ENCODE measurements at regions not wholly inside any gene's neighbourhood (a gene's known extent, or its start where the extent isn't known, plus 50 kb on each side); places are given as distances from the start of the nearest gene placed in this dataset.
"Not testable (repeated sequence)": the region's sequence is repeated elsewhere in the genome, so short reads cannot be mapped to it uniquely, and the experiment has no call there.

- DNase-seq (ENCODE audit: low spot score), result no peak
Observed at GRCh38 chr3:74054566-74054965, 429.8 kb upstream of the PDZRN3 start.

DNA sequence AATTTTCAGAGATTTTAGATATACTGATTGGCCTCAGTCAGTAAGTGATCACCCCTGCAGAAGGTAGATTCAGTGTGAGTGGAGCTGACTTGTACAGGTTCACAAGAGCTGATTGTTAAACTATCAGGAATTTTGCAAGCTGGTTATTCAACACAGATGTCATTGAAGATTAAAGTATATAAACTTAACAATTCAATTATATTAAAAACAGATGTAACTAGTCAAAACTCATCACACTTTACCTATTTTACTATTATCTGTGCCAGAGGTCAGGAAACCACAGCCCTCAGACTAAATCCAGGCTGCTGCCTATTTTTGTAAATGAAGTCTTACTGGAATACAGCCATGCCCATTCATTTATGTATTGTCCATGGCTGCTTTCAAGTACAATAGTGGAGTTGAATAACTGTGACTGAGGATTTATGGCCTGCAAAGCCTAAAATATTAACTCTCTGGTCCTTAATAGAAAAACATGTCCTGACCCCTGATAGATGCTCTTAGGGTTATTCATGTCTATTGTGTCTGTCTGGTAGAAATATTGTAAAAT is 429.3 kb upstream of the PDZRN3 start:
- DNase-seq (ENCODE audit: low spot score), result no peak

DNA sequence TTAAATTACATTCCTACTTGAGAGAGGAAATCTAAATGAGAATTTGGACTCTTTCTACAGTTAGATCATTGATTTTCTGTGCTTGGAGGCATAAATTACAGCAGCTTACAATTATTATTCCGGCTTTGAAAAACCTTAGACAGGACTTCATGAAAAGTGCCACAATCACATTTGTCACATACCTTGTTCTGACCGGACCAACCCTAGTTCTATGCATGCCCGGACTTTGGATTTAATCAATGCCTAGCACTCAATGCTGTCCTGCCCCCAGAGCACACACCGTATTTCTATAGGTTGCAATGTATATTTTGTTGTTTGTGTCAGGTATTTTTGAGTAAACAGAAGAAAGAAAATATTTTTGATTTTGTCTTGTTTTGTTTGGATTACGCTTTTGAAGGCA is 424.7 kb upstream of the PDZRN3 start:
- no peak for DNase-seq (ENCODE audit: low spot score)

GRCh38 chr3:74048699-74049098 is 424.0 kb upstream of the PDZRN3 start:
- peak; percentile 2 for DNase-seq (ENCODE audit: low spot score)

- no peak for DNase-seq (ENCODE audit: low spot score)
Observed at GRCh38 chr3:74045000-74045399, 420.3 kb upstream of the PDZRN3 start.

DNA sequence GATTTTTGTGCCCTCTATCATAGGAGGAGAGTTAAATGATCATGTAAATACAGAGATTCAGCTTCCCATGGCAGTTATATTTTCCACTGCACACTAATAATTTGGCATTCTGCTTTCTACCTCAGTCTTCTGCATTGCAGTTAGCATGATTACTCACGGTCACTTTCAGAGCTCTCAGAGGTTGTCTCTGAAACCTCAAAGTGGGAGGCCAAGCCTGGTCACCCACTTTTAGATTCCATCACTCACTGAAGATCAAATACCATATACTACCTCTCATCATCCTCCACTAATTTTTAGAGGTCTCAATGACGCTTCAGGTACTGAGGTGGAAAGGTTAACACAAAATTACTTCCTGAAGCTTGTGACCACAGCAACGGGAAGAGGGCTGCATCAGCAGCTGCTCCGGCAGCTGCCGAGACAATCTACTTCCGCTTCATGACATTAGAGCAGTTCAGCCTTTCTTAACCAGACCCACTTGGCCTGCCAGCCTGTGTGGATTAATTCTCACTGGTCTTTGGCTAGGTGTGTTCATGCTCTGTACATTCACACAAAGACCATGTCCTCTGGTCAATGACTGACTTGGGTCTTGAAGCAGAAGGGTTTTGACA is 416.4 kb upstream of the PDZRN3 start:
- no peak for DNase-seq (ENCODE audit: low spot score)

GRCh38 chr3:74039105-74039504 is 414.4 kb upstream of the PDZRN3 start:
- DNase-seq (ENCODE audit: low spot score), result no peak

GRCh38 chr3:74036568-74036967 is 411.8 kb upstream of the PDZRN3 start:
- no peak for DNase-seq (ENCODE audit: low spot score)

GRCh38 chr3:74036102-74036501 is 411.4 kb upstream of the PDZRN3 start:
- no peak for DNase-seq (ENCODE audit: low spot score)

- DNase-seq (ENCODE audit: low spot score), result no peak
Observed at GRCh38 chr3:74033806-74034205, 409.1 kb upstream of the PDZRN3 start.

GRCh38 chr3:74033381-74033780 is 408.6 kb upstream of the PDZRN3 start:
- no peak for DNase-seq (ENCODE audit: low spot score)

GRCh38 chr3:74027121-74027520 is 402.4 kb upstream of the PDZRN3 start:
- DNase-seq (ENCODE audit: low spot score), result no peak

DNA sequence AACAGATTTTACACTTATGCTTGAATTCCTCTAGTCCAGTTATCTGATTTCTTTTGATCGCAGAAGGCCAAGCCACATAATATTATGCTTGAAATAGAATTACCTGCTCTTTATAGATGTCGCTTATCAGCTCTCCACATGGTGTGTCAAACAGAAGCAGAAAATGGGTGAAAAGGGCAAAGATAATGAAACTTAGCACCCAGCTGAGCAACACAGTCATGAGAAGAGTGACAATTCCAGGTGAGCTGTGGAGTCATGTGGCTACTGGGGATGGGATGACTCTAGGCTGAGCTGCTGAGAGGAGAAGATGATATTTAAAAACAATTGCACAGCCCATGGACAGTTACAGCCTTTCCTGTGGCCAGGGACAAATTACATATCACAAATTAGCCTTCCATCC is 398.7 kb upstream of the PDZRN3 start:
- DNase-seq (ENCODE audit: low spot score), result no peak

- no peak for DNase-seq (ENCODE audit: low spot score)
Observed at GRCh38 chr3:74021449-74021848, 396.7 kb upstream of the PDZRN3 start.

GRCh38 chr3:74009961-74010844 is 385.5 kb upstream of the PDZRN3 start:
- DNase-seq (ENCODE audit: low spot score), result no peak

GRCh38 chr3:74004386-74004785 is 379.6 kb upstream of the PDZRN3 start:
- DNase-seq (ENCODE audit: low spot score), result no peak

GRCh38 chr3:74003734-74004133 is 379.0 kb upstream of the PDZRN3 start:
- DNase-seq (ENCODE audit: low spot score), result no peak

DNA sequence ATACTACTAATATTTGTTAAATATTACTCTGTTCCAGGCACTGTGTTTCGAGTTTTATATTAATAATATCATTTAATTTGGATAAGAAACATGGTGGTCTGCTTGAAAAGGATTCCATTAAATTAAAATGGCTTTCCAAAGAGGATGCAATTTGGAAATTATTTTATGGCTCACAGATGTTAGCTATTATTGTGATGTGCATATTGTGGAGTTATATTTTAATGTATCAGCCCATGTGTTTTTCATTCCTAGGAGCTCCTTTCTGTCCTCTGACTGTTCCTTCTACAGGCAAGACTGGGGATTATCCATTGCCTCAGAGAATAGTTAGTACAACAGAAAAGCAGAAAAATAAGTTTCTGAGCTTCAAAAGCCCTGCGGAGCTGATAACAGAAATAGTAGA is 376.7 kb upstream of the PDZRN3 start:
- no peak for DNase-seq (ENCODE audit: low spot score)

DNA sequence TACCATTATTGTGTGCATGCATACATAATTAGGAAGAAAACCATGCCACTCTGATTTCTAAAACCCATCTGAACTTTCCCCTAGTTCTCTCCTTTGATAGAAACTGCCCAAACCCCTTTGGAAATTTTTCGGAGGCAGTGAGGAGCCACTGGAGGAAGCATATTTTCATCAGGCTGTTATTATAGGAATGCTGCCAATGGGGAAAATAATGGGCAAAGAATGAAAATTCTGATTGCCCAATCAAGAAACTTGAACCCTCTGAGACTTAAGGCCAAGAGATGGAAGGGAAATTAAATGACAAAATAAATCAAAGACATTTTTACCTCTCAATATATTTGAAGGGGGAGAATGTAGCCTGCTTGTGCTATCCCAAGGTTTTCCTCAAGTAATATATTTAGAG is 376.0 kb upstream of the PDZRN3 start:
- DNase-seq (ENCODE audit: low spot score), result no peak

DNA sequence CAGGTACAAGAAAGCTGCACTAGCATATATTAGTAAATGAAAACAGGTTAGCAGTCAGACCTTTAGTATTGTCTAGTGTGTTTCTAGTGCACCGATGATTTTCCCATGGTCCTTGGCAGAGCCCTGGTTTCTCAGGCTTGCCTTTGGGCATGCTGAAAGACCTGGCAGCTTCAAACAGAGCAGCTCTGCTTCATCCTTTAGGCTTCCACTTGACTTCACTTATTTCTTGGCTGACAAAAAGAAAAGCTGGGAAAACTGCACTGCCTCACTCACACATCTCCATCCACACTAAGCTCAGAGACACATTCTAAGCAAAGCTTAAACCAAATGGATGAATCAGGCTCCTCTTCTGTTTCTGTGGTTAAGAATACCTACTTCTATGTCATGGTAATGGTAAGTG is 374.8 kb upstream of the PDZRN3 start:
- no peak for DNase-seq (ENCODE audit: low spot score)

DNA sequence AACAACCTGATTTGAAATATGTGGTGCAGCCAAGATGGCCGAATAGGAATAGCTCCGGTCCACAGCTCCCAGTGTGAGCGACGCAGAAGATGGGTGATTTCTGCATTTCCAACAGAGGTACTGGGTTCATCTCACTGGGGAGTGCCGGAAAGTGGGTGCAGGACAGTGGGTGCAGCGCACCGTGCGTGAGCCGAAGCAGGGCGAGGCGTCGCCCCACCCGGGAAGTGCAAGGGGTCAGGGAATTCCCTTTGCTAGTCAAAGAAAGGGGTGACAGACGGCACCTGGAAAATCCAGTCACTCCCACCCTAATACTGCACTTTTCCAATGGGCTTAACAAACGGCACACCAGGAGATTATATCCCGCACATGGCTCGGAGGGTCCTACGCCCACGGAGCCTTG is 365.9 kb upstream of the PDZRN3 start:
- DNase-seq (ENCODE audit: low spot score), result not testable (repeated sequence)

DNA sequence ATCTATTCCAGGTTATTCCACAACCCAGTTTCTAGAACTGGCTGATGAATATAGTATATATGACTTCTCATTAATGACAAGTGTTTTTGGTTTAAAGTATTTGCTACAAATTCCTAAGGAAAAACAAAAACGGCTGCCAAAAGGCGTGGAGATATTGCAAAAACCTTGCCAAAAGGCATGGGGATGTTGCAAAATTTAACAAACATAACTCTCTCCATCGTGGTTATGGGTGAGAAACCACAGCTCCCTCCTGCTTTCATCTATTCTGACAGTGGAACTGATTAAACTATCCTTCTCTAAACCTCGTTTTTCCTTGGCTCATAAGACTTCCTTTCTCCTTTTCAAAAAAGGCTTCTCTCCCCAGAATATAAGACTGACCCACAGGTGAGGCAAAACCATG is 342.0 kb upstream of the PDZRN3 start:
- DNase-seq (ENCODE audit: low spot score), result no peak

GRCh38 chr3:73964818-73965217 is 340.1 kb upstream of the PDZRN3 start:
- no peak for DNase-seq (ENCODE audit: low spot score)
